ENCODE measurements at regions not wholly inside any gene's neighbourhood (a gene's known extent, or its start where the extent isn't known, plus 50 kb on each side); places are given as distances from the start of the nearest gene placed in this dataset.

GRCh38 chr2:236672606-236673005, 103.0 kb downstream of the ACKR3 start:
- intact Hi-C loops (cut with DNase I; ENCODE audit: low total_unique reads): no loop called here
- no peak overlapping the region for H3K4me3 ChIP-seq (ENCODE audit: low read depth, poor library complexity, severe bottlenecking)

GRCh38 chr2:236673126-236673822, 103.6 kb downstream of the ACKR3 start:
- DNase-seq (ENCODE audit: low spot score in 2 of 2): peak; percentile 7 to 31
- intact Hi-C loops (cut with DNase I; ENCODE audit: low total_unique reads): no loop called here
- WGBS, 2 donors: 87 to 93% methylated on average over 14 of the region's 14 CpGs

More at GRCh38 chr2:236672606-236673005, 103.0 kb downstream of the ACKR3 start:
- 95% methylated on average over 5 of the region's 5 CpGs for WGBS, 2 donors
- DNase-seq (ENCODE audit: low spot score in 2 of 2): no peak
- TF ChIP-seq CTCF (IDR thresholded peaks at IDR 0.05) (no peak), POLR2A (IDR thresholded peaks at IDR 0.05) (no peak)

GRCh38 chr2:236673823-236674185, 104.2 kb downstream of the ACKR3 start:
- WGBS, 2 donors: 80 to 95% methylated on average over 4 of the region's 4 CpGs
- TF ChIP-seq POLR2A (IDR thresholded peaks at IDR 0.05) (no peak), CTCF (IDR thresholded peaks at IDR 0.05) (no peak)
- DNase-seq (ENCODE audit: low spot score in 2 of 2): peak; percentile 8 to 56
- no peak overlapping the region for H3K4me3 ChIP-seq (ENCODE audit: low read depth, poor library complexity, severe bottlenecking)
- intact Hi-C loops (cut with DNase I; ENCODE audit: low total_unique reads): no loop called here

More at GRCh38 chr2:236673126-236673822, 103.6 kb downstream of the ACKR3 start:
- no peak overlapping the region for H3K4me3 ChIP-seq (ENCODE audit: low read depth, poor library complexity, severe bottlenecking)
- TF ChIP-seq CTCF (IDR thresholded peaks at IDR 0.05) (no peak), POLR2A (IDR thresholded peaks at IDR 0.05) (no peak)

- H3K4me3 ChIP-seq (ENCODE audit: low read depth, poor library complexity, severe bottlenecking): no peak overlapping the region
- 88 to 99% methylated on average over 7 of the region's 7 CpGs for WGBS, 2 donors
- peak in 1 of 2 donors; percentile 75 for DNase-seq (ENCODE audit: low spot score in 2 of 2)
- no peak for TF ChIP-seq POLR2A (IDR thresholded peaks at IDR 0.05)
- no peak for TF ChIP-seq CTCF (IDR thresholded peaks at IDR 0.05)
- intact Hi-C loops (cut with DNase I; ENCODE audit: low total_unique reads): no loop called here
Measured at GRCh38 chr2:236674238-236674637, 104.6 kb downstream of the ACKR3 start.

GRCh38 chr2:236674646-236675045, 105.0 kb downstream of the ACKR3 start:
- TF ChIP-seq CTCF (IDR thresholded peaks at IDR 0.05): no peak
- TF ChIP-seq POLR2A (IDR thresholded peaks at IDR 0.05): no peak
- intact Hi-C loops (cut with DNase I; ENCODE audit: low total_unique reads): no loop called here
- peak in 1 of 2 donors; percentile 9 for DNase-seq (ENCODE audit: low spot score in 2 of 2)
- H3K4me3 ChIP-seq (ENCODE audit: low read depth, poor library complexity, severe bottlenecking): no peak overlapping the region
- WGBS, 2 donors: 69 to 73% methylated on average over 7 of the region's 7 CpGs

GRCh38 chr2:236675051-236675450, 105.4 kb downstream of the ACKR3 start:
- DNase-seq (ENCODE audit: low spot score in 2 of 2): no peak
- no peak for TF ChIP-seq CTCF (IDR thresholded peaks at IDR 0.05)
- no peak for TF ChIP-seq POLR2A (IDR thresholded peaks at IDR 0.05)
- intact Hi-C loops (cut with DNase I; ENCODE audit: low total_unique reads): no loop called here
- H3K4me3 ChIP-seq (ENCODE audit: low read depth, poor library complexity, severe bottlenecking): no peak overlapping the region
- 39 to 46% methylated on average over 4 of the region's 4 CpGs for WGBS, 2 donors
